ENCODE measurements at regions not wholly inside any gene's neighbourhood (a gene's known extent, or its start where the extent isn't known, plus 50 kb on each side); places are given as distances from the start of the nearest gene placed in this dataset.

DNA sequence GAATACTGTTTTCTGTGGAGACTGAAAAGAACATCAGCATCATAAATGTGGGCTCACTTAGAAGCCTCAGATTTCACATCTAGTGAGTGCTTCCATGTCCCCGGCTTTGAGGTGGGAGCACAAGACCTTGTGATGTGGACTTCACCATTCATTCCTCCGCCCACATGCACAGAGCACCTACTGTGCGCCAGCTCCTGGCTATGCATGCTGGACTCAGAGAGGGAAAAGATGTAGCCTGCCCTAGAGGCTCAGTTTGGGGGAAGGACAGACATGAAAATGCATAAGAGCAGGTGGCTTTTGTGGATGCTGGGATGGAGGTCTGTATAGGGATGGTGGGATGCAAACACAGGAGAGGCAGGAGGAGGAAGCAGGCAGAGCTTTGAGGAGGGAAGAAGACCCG lies 65.0 kb downstream of the SERPINA3 start:
- TF ChIP-seq CTCF (IDR thresholded peaks at IDR 0.05) (no peak), POLR2A (IDR thresholded peaks at IDR 0.05) (no peak)
